K562 (cell line): ENCODE measurements at regions not wholly inside any gene's neighbourhood (a gene's known extent, or its start where the extent isn't known, plus 50 kb on each side); places are given as distances from the start of the nearest gene placed in this dataset.

ENCODE experiments used
- CTCF ChIP-seq, 3 experiments: IDR thresholded peaks in 2 of 3; conservative IDR thresholded peaks in 1 of 3; 2 replicates each; pipeline ENCODE4 v1.5.1; 2011 to 2012; ENCODE audit warnings: low read length in 3 of 3, mild to moderate bottlenecking in 3 of 3, control low read depth in 2 of 3, improper control_type of control experiment in 1 of 3, inconsistent platforms in 1 of 3, low read depth in 1 of 3, mixed read lengths in 1 of 3, moderate library complexity in 1 of 3; ENCODE audit not compliant: insufficient read depth in 2 of 3
- EGR1 ChIP-seq: fragments of 450-650 bp; conservative IDR thresholded peaks from 2 replicates; pipeline ENCODE4 v1.6.1; 2017; ENCODE audit warnings: mild to moderate bottlenecking
- PREB ChIP-seq: sonication (generic); formaldehyde crosslinking; IDR thresholded peaks from 2 replicates; pipeline ENCODE4 v1.8.1; 2023; ENCODE audit warnings: mild to moderate bottlenecking, missing genetic modification reagents
- SP2 ChIP-seq: IDR thresholded peaks from 2 replicates; pipeline ENCODE4 v1.6.1; 2011; ENCODE audit warnings: mild to moderate bottlenecking, low read depth, low read length, moderate library complexity; ENCODE audit not compliant: poor library complexity, severe bottlenecking; ENCODE audit errors: extremely low read depth

GRCh38 chr17:33633446-33633845 is 340.4 kb upstream of the ASIC2 start:
- TF ChIP-seq PREB (CRISPR knock-in tag), result no peak
- no peak for TF ChIP-seq CTCF (IDR thresholded peaks at IDR 0.05 in 2 of 3, conservative IDR thresholded peaks at IDR 0.05 in 1 of 3; ENCODE audit: insufficient read depth in 2 of 3, low read depth in 1 of 3, low read length in 3 of 3)
- no peak for TF ChIP-seq EGR1
- TF ChIP-seq SP2, result no peak
